ENCODE measurements at regions not wholly inside any gene's neighbourhood (a gene's known extent, or its start where the extent isn't known, plus 50 kb on each side); places are given as distances from the start of the nearest gene placed in this dataset.

DNA sequence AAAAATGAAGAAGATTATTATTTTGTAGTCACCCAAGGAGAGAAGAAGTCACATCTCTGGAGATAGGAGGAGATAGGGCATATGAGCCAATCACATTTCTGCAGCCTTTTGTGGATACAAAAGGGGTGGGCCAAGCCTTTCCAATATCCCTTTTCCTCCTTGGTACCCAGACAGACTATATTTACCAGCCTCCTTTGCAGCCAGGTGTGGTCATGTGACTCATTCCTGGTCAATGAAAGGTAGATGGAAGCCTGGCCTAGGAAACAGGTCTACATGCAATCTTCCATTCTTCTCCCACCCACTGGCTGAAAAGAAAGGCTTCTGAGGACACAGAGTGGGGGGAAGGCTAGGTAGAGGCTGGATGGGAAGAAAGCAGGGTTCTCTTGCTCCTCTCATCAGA, 58.1 kb upstream of the ERG start:
- TF ChIP-seq, protein P1, sequence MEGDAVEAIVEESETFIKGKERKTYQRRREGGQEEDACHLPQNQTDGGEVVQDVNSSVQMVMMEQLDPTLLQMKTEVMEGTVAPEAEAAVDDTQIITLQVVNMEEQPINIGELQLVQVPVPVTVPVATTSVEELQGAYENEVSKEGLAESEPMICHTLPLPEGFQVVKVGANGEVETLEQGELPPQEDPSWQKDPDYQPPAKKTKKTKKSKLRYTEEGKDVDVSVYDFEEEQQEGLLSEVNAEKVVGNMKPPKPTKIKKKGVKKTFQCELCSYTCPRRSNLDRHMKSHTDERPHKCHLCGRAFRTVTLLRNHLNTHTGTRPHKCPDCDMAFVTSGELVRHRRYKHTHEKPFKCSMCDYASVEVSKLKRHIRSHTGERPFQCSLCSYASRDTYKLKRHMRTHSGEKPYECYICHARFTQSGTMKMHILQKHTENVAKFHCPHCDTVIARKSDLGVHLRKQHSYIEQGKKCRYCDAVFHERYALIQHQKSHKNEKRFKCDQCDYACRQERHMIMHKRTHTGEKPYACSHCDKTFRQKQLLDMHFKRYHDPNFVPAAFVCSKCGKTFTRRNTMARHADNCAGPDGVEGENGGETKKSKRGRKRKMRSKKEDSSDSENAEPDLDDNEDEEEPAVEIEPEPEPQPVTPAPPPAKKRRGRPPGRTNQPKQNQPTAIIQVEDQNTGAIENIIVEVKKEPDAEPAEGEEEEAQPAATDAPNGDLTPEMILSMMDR (IDR thresholded peaks at IDR 0.05), result no peak
- TF ChIP-seq POLR2A (IDR thresholded peaks at IDR 0.05), result no peak
